ENCODE measurements at regions not wholly inside any gene's neighbourhood (a gene's known extent, or its start where the extent isn't known, plus 50 kb on each side); places are given as distances from the start of the nearest gene placed in this dataset.
A peak's percentile ranks its signal among the peaks of the same experiment; 100 is the strongest.

- no peaks in the 10 kb centered on the region for H3K36me3 ChIP-seq
- H3K27ac ChIP-seq = no peak overlapping the region
- no peaks in the 10 kb centered on the region for H3K9me3 ChIP-seq
- peak; percentile 26 for TF ChIP-seq CTCF (IDR thresholded peaks at IDR 0.05)
- H3K4me3 ChIP-seq (ENCODE audit: low read depth in 1 of 2, low read length in 1 of 2) = no peak overlapping the region
- no peaks in the 10 kb centered on the region for H3K4me1 ChIP-seq (ENCODE audit: control insufficient read depth in 1 of 2, insufficient read depth in 1 of 2, low read depth in 1 of 2, low read length in 1 of 2)
- H3K27me3 ChIP-seq = peaks cover 58% of the 10 kb centered on the region
Observed at GRCh38 chr2:120552800-120553481, 182.7 kb upstream of the GLI2 start.

GRCh38 chr2:120554625-120555032 is 181.0 kb upstream of the GLI2 start:
- no peak for TF ChIP-seq CTCF (IDR thresholded peaks at IDR 0.05)
- Histone ChIP-seq H3K4me3 (ENCODE audit: low read depth in 1 of 2, low read length in 1 of 2) (no peak overlapping the region), H3K36me3 (no peaks in the 10 kb centered on the region), H3K4me1 (ENCODE audit: control insufficient read depth in 1 of 2, insufficient read depth in 1 of 2, low read depth in 1 of 2, low read length in 1 of 2) (no peaks in the 10 kb centered on the region), H3K9me3 (no peaks in the 10 kb centered on the region), H3K27me3 (peaks cover 58% of the 10 kb centered on the region), H3K27ac (no peak overlapping the region)

- Histone ChIP-seq H3K27me3 (peaks cover 58% of the 10 kb centered on the region), H3K4me1 (ENCODE audit: control insufficient read depth in 1 of 2, insufficient read depth in 1 of 2, low read depth in 1 of 2, low read length in 1 of 2) (no peaks in the 10 kb centered on the region)
- TF ChIP-seq CTCF (IDR thresholded peaks at IDR 0.05) = no peak
Observed at GRCh38 chr2:120555092-120555491, 180.6 kb upstream of the GLI2 start.

GRCh38 chr2:120556911-120557310 is 178.8 kb upstream of the GLI2 start:
- no peak for TF ChIP-seq CTCF (IDR thresholded peaks at IDR 0.05)
- H3K4me3 ChIP-seq (ENCODE audit: low read depth in 1 of 2, low read length in 1 of 2) = no peak overlapping the region

More at GRCh38 chr2:120555092-120555491, 180.6 kb upstream of the GLI2 start:
- Histone ChIP-seq H3K27ac (no peak overlapping the region), H3K9me3 (no peaks in the 10 kb centered on the region), H3K4me3 (ENCODE audit: low read depth in 1 of 2, low read length in 1 of 2) (no peak overlapping the region), H3K36me3 (no peaks in the 10 kb centered on the region)

GRCh38 chr2:120558847-120559246 is 176.8 kb upstream of the GLI2 start:
- H3K4me1 ChIP-seq (ENCODE audit: control insufficient read depth in 1 of 2, insufficient read depth in 1 of 2, low read depth in 1 of 2, low read length in 1 of 2) = no peaks in the 10 kb centered on the region
- no peak for TF ChIP-seq CTCF (IDR thresholded peaks at IDR 0.05)
- no peaks in the 10 kb centered on the region for H3K36me3 ChIP-seq
- H3K4me3 ChIP-seq (ENCODE audit: low read depth in 1 of 2, low read length in 1 of 2) = no peak overlapping the region
- H3K27me3 ChIP-seq = peaks cover 24% of the 10 kb centered on the region
- H3K27ac ChIP-seq = no peak overlapping the region
- no peaks in the 10 kb centered on the region for H3K9me3 ChIP-seq

More at GRCh38 chr2:120556911-120557310, 178.8 kb upstream of the GLI2 start:
- Histone ChIP-seq H3K4me1 (ENCODE audit: control insufficient read depth in 1 of 2, insufficient read depth in 1 of 2, low read depth in 1 of 2, low read length in 1 of 2) (no peaks in the 10 kb centered on the region), H3K27ac (no peak overlapping the region), H3K27me3 (peaks cover 42% of the 10 kb centered on the region), H3K36me3 (no peaks in the 10 kb centered on the region), H3K9me3 (no peaks in the 10 kb centered on the region)

Measured in neutrophil (primary cell).